Psoas muscle (tissue), 7 donors: ENCODE measurements at regions not wholly inside any gene's neighbourhood (a gene's known extent, or its start where the extent isn't known, plus 50 kb on each side); places are given as distances from the start of the nearest gene placed in this dataset.

Source experiments
- ATAC-seq, 4 donors: fragments of 200-7000 bp; cut with Tn5 transposase; one replicate each; pipeline ENCODE4 v1.9.1; 2020; ENCODE audit warnings: moderate library complexity in 3 of 4, mild to moderate bottlenecking in 2 of 4
- DNase-seq, 2 donors: peaks; one replicate each; pipeline ENCODE4 v3.0.0-alpha.2; 2020
- H3K27ac ChIP-seq: fragments of 200-600 bp; one replicate; pipeline ENCODE4 v1.8.0; 2022
- H3K27me3 ChIP-seq, 3 donors: fragments of 200-600 bp in 1 of 3; one replicate each; pipeline versions ENCODE4 v1.6.1 to v1.8.0; 2013 to 2022; ENCODE audit warnings: low read length in 2 of 3, mild to moderate bottlenecking in 2 of 3, moderate library complexity in 1 of 3; ENCODE audit not compliant: insufficient read depth in 3 of 3
- H3K36me3 ChIP-seq, 2 donors: fragments of 200-600 bp in 1 of 2; one replicate each; pipeline versions ENCODE4 v1.6.1 to v1.8.0; 2013 to 2022; ENCODE audit warnings: low read depth in 1 of 2, mild to moderate bottlenecking in 1 of 2, moderate library complexity in 1 of 2; ENCODE audit not compliant: insufficient read depth in 1 of 2
- H3K4me1 ChIP-seq: fragments of 200-600 bp; one replicate; pipeline ENCODE4 v1.8.0; 2022
- H3K4me3 ChIP-seq: fragments of 200-600 bp; one replicate; pipeline ENCODE4 v1.8.0; 2022; ENCODE audit warnings: mild to moderate bottlenecking
- H3K9me3 ChIP-seq: fragments of 200-600 bp; one replicate; pipeline ENCODE4 v1.8.0; 2022
- CTCF ChIP-seq: fragments of 200-600 bp; IDR thresholded peaks from one replicate; pipeline ENCODE4 v1.8.0; 2022; ENCODE audit warnings: antibody characterized with exemption
- WGBS, 3 donors: extraction: QIAGEN DNeasy Blood & Tissue Kit; methylation state at CpG; one replicate each; pipeline versions ENCODE4 v1.1.6 to v1.1.7; 2013; 5-methylcytosine and 5-hydroxymethylcytosine counted together
- intact Hi-C, 2 donors: fragments of 100-400 bp; cut with DNase I; formaldehyde crosslinking; loops; one replicate each; pipeline versions ENCODE4 v1.11.0 to v1.14.2; 2022
- donor health status: healthy with polysubstance abuse.
- donor health status: DM: no; HTN: no; CAD: no; lungs with moderate emphysema.
- donor health status: Bipolar disorder and iron deficiency.
- donor health status: healthy.
- donor health status: DM: yes; HTN: yes; CAD: no.
- donor health status: DM: no; HTN: no; CAD: no.
- donor health status: DM: yes; HTN: yes; CAD: no.

GRCh38 chr6:79391480-79391879 lies 145.8 kb downstream of the LCA5 start:
- no peak for TF ChIP-seq CTCF
- intact Hi-C loops, result no loop called here
- H3K36me3 ChIP-seq, result no peaks in the 10 kb centered on the region
- H3K4me1 ChIP-seq, result no peaks in the 10 kb centered on the region
- DNase-seq, result no peak
- no peaks in the 10 kb centered on the region for H3K27me3 ChIP-seq
- no peak overlapping the region for H3K4me3 ChIP-seq
- 50 to 55% (median 54%) methylated on average over 1 of the region's 1 CpG for WGBS, 3 donors
- no peak overlapping the region for H3K27ac ChIP-seq
- ATAC-seq, result no peak
- no peaks in the 10 kb centered on the region for H3K9me3 ChIP-seq

GRCh38 chr6:79385893-79386292 lies 151.3 kb downstream of the LCA5 start:
- intact Hi-C loops, result no loop called here
- Histone ChIP-seq H3K4me3 (no peak overlapping the region), H3K27ac (no peak overlapping the region), H3K36me3 (no peaks in the 10 kb centered on the region), H3K4me1 (no peaks in the 10 kb centered on the region), H3K9me3 (no peaks in the 10 kb centered on the region), H3K27me3 (no peaks in the 10 kb centered on the region)
- ATAC-seq (no peak), DNase-seq (no peak)
- WGBS, 3 donors, result 30 to 38% (median 33%) methylated on average over 4 of the region's 4 CpGs
- TF ChIP-seq CTCF, result no peak

- no peak for DNase-seq
- no peak for ATAC-seq
- H3K4me3 ChIP-seq, result no peak overlapping the region
- no peaks in the 10 kb centered on the region for H3K27me3 ChIP-seq
- no peaks in the 10 kb centered on the region for H3K4me1 ChIP-seq
- H3K9me3 ChIP-seq, result no peaks in the 10 kb centered on the region
- H3K27ac ChIP-seq, result no peak overlapping the region
- no peaks in the 10 kb centered on the region for H3K36me3 ChIP-seq
- 77 to 89% (median 85%) methylated on average over 1 of the region's 1 CpG for WGBS, 3 donors
- intact Hi-C loops, result no loop called here
- TF ChIP-seq CTCF, result no peak
Measured at GRCh38 chr6:79385333-79385732, 150.9 kb upstream of the HMGN3 start.

- no peaks in the 10 kb centered on the region for H3K27me3 ChIP-seq
- ATAC-seq (no peak), DNase-seq (no peak)
- no peaks in the 10 kb centered on the region for H3K9me3 ChIP-seq
- TF ChIP-seq CTCF, result no peak
- no peak overlapping the region for H3K4me3 ChIP-seq
- intact Hi-C loops, result no loop called here
- 15 to 46% (median 25%) methylated on average over 1 of the region's 1 CpG for WGBS, 3 donors
- H3K27ac ChIP-seq, result no peak overlapping the region
- no peaks in the 10 kb centered on the region for H3K36me3 ChIP-seq
- no peaks in the 10 kb centered on the region for H3K4me1 ChIP-seq
Measured at GRCh38 chr6:79384845-79385244, 150.4 kb upstream of the HMGN3 start.

- no peaks in the 10 kb centered on the region for H3K36me3 ChIP-seq
- DNase-seq, result no peak
- ATAC-seq, result no peak
- H3K4me3 ChIP-seq, result no peak overlapping the region
- no peaks in the 10 kb centered on the region for H3K9me3 ChIP-seq
- WGBS, 3 donors, result 91 to 99% (median 93%) methylated on average over 5 of the region's 5 CpGs
- H3K27me3 ChIP-seq, result no peaks in the 10 kb centered on the region
- TF ChIP-seq CTCF, result no peak
- H3K4me1 ChIP-seq, result no peaks in the 10 kb centered on the region
- no peak overlapping the region for H3K27ac ChIP-seq
- intact Hi-C loops, result no loop called here
Measured at GRCh38 chr6:79378957-79379356, 144.5 kb upstream of the HMGN3 start.
